Ascending aorta (tissue), 2 donors: ENCODE measurements at regions not wholly inside any gene's neighbourhood (a gene's known extent, or its start where the extent isn't known, plus 50 kb on each side); places are given as distances from the start of the nearest gene placed in this dataset.
"Not testable (repeated sequence)": the region's sequence is repeated elsewhere in the genome, so short reads cannot be mapped to it uniquely, and the experiment has no call there.

ENCODE experiments used
- DNase-seq, 2 donors: peaks; one replicate each; pipeline ENCODE4 v3.0.0-alpha.2; 2019; ENCODE audit warnings: low spot score in 2 of 2
- H3K27ac ChIP-seq, 2 donors: fragments of 200-600 bp; sonication (generic); one replicate each; pipeline ENCODE4 v1.5.1; 2016 to 2017; ENCODE audit warnings: mild to moderate bottlenecking in 1 of 2
- H3K27me3 ChIP-seq: fragments of 200-600 bp; sonication (generic); one replicate; pipeline ENCODE4 v1.5.1; 2017
- H3K36me3 ChIP-seq, 2 donors: fragments of 200-600 bp; sonication (generic); one replicate each; pipeline ENCODE4 v1.5.1; 2016
- H3K4me1 ChIP-seq, 2 donors: fragments of 200-600 bp; sonication (generic); one replicate each; pipeline ENCODE4 v1.5.1; 2016 to 2017; ENCODE audit warnings: mild to moderate bottlenecking in 1 of 2
- H3K4me3 ChIP-seq, 2 donors: fragments of 200-600 bp; sonication (generic); one replicate each; pipeline ENCODE4 v1.5.1; 2016 to 2017; ENCODE audit warnings: mild to moderate bottlenecking in 1 of 2
- H3K9me3 ChIP-seq, 2 donors: fragments of 200-600 bp; sonication (generic); one replicate each; pipeline ENCODE4 v1.5.1; 2016
- CTCF ChIP-seq, 3 experiments: fragments of 200-600 bp in 2 of 3; fragments of 450-650 bp in 1 of 3; sonication (generic) in 2 of 3; IDR thresholded peaks; one replicate each; pipeline ENCODE4 v1.5.1; 2016 to 2019; ENCODE audit warnings: antibody characterized with exemption in 3 of 3, mild to moderate bottlenecking in 1 of 3, moderate library complexity in 1 of 3
- intact Hi-C: fragments of 100-400 bp; cut with DNase I; formaldehyde crosslinking; loops from one replicate; pipeline ENCODE4 v1.15.1; 2023

GRCh38 chr9:24071091-24071490 lies 245.1 kb upstream of the ELAVL2 start:
- Histone ChIP-seq H3K4me1 (no peaks in the 10 kb centered on the region), H3K27ac (no peak overlapping the region), H3K9me3 (no peaks in the 10 kb centered on the region), H3K4me3 (no peak overlapping the region), H3K27me3 (no peaks in the 10 kb centered on the region), H3K36me3 (no peaks in the 10 kb centered on the region)
- no peak for DNase-seq
- no peak for TF ChIP-seq CTCF (IDR thresholded peaks at IDR 0.05)
- intact Hi-C loops = no loop called here

DNA sequence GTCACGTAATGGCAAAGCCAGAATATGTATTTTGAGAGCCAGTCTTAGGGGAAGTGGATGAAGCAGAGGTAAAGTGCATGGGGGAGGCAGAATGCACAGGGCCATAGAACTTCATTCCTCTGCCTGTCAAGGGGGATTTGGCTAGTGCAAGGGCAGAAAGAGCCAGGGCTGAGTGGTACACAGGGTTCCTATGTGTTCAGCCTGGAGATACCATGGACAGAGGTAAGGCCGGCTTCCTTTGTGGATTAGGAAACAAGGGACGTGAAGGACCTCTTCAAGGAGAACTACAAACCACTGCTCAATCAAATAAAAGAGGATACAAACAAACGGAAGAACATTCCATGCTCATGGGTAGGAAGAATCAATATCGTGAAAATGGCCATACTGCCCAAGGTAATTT lies 241.1 kb upstream of the ELAVL2 start:
- DNase-seq, H3K27me3 ChIP-seq, intact Hi-C loops, H3K4me3 ChIP-seq, H3K27ac ChIP-seq, H3K4me1 ChIP-seq, H3K36me3 ChIP-seq, H3K9me3 ChIP-seq: not testable (repeated sequence)

GRCh38 chr9:24059651-24060050 lies 233.6 kb upstream of the ELAVL2 start:
- no peak overlapping the region for H3K27ac ChIP-seq
- no peak overlapping the region for H3K4me3 ChIP-seq
- DNase-seq = no peak
- no peaks in the 10 kb centered on the region for H3K27me3 ChIP-seq
- intact Hi-C loops = no loop called here
- H3K36me3 ChIP-seq = no peaks in the 10 kb centered on the region
- no peaks in the 10 kb centered on the region for H3K9me3 ChIP-seq
- H3K4me1 ChIP-seq = no peaks in the 10 kb centered on the region
- TF ChIP-seq CTCF (IDR thresholded peaks at IDR 0.05) = no peak

DNA sequence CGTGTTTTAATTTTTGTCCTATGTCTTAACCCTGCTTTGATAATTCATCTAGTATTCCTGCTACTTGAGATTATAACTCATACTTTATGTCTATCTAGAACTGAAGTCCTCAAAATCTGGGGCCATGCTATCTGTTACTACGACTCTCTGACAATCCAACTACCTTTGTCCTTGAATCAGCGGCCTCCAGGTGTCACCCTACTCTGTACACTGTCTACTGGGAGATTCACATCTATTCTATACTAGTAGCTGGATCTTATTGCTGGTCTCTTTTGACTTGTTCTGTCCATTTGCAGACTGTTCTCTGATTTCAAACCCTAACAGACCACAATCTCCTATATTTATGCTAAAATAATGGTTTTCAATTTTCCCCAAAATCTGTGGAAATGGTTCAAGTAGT lies 225.5 kb upstream of the ELAVL2 start:
- H3K4me3 ChIP-seq = no peak overlapping the region
- H3K36me3 ChIP-seq = no peaks in the 10 kb centered on the region
- TF ChIP-seq CTCF (IDR thresholded peaks at IDR 0.05) = no peak
- DNase-seq = no peak
- no peaks in the 10 kb centered on the region for H3K27me3 ChIP-seq
- no peak overlapping the region for H3K27ac ChIP-seq
- intact Hi-C loops = no loop called here
- H3K4me1 ChIP-seq = no peaks in the 10 kb centered on the region
- no peaks in the 10 kb centered on the region for H3K9me3 ChIP-seq

- H3K9me3 ChIP-seq, H3K4me1 ChIP-seq, H3K4me3 ChIP-seq, intact Hi-C loops, H3K36me3 ChIP-seq, H3K27me3 ChIP-seq, DNase-seq, H3K27ac ChIP-seq: not testable (repeated sequence)
Observed at GRCh38 chr9:24050239-24050638, 224.2 kb upstream of the ELAVL2 start.

DNA sequence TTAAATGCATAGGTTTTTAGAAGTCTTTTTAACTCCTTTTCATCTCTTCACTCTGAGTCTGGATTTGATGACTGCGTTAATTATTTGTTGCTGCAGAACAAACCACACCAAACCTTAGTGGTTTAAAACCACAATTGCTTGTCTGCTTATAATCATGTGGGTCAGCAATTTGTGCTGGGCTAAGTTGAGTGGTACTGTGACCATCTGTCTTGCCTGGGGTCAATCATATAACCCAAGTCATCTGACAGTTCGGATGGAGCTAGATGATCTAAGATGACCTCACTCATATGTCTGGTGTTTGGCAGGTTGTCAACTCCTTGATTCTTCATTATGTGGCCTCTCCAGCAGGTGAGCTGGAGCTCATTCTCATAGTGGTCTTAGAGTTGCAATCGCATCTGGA lies 219.1 kb upstream of the ELAVL2 start:
- Histone ChIP-seq H3K36me3 (no peaks in the 10 kb centered on the region), H3K4me1 (no peaks in the 10 kb centered on the region), H3K4me3 (no peak overlapping the region), H3K9me3 (no peaks in the 10 kb centered on the region), H3K27ac (no peak overlapping the region), H3K27me3 (no peaks in the 10 kb centered on the region)
- intact Hi-C loops = no loop called here
- TF ChIP-seq CTCF (IDR thresholded peaks at IDR 0.05) = no peak
- DNase-seq = no peak

DNA sequence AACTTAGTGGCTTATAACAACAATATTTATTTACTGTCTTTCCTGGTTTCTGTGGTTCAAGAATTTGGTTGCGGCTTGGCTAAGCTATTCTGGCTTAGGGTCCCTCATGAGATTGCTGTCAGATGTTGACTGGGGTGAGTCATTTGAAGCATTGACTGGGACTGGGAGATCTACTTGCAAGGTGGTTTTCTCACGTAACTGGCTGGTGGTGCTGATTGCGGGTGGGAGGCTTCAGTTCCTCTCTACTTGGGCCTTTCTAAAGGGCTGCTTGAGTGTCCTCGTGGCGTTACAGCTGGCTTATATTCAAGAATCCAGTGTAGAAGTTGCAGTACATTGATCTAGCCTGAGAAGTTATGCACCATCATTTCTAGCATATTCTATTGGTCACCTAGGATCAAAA lies 218.5 kb upstream of the ELAVL2 start:
- no peak for TF ChIP-seq CTCF (IDR thresholded peaks at IDR 0.05)
- intact Hi-C loops = no loop called here
- H3K4me1 ChIP-seq = no peaks in the 10 kb centered on the region
- H3K4me3 ChIP-seq = no peak overlapping the region
- H3K27me3 ChIP-seq = no peaks in the 10 kb centered on the region
- no peak for DNase-seq
- no peaks in the 10 kb centered on the region for H3K9me3 ChIP-seq
- no peaks in the 10 kb centered on the region for H3K36me3 ChIP-seq
- no peak overlapping the region for H3K27ac ChIP-seq
